ENCODE measurements at regions not wholly inside any gene's neighbourhood (a gene's known extent, or its start where the extent isn't known, plus 50 kb on each side); places are given as distances from the start of the nearest gene placed in this dataset.

DNA sequence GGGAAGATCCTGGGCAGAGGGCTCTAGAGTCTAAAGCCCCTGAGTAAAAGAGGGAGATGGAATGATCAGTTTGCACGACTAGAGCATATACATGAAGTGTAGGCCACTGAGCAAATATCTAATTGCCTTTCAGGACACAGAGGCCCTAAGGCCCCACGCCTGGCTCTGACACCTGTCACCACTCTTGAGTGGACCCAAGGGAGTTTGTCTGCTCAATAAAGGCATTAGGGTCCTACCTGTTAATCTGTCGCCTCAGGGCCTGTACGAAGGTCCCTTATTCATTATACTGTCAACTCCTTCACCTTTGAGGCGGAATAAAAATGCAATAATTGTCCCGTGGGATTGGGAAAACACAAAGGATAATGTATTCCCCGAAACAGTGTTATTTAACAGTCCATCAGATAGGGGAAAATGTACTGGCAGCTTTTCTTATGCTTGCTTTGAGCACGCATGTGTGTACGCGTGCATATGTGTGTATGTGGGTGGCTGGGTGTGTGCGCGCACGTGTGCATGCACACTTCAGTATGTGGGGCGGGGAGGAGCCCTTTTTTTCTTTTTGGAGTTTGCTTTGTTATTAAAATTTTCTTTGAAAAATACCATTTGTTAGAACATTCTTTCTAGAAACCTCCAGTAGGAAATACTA, 161.8 kb upstream of the SERP2 start:
- TF ChIP-seq, protein P1, sequence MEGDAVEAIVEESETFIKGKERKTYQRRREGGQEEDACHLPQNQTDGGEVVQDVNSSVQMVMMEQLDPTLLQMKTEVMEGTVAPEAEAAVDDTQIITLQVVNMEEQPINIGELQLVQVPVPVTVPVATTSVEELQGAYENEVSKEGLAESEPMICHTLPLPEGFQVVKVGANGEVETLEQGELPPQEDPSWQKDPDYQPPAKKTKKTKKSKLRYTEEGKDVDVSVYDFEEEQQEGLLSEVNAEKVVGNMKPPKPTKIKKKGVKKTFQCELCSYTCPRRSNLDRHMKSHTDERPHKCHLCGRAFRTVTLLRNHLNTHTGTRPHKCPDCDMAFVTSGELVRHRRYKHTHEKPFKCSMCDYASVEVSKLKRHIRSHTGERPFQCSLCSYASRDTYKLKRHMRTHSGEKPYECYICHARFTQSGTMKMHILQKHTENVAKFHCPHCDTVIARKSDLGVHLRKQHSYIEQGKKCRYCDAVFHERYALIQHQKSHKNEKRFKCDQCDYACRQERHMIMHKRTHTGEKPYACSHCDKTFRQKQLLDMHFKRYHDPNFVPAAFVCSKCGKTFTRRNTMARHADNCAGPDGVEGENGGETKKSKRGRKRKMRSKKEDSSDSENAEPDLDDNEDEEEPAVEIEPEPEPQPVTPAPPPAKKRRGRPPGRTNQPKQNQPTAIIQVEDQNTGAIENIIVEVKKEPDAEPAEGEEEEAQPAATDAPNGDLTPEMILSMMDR (IDR thresholded peaks at IDR 0.05) = no peak
- TF ChIP-seq POLR2AphosphoS5 (IDR thresholded peaks at IDR 0.05) (no peak), POLR2A (IDR thresholded peaks at IDR 0.05) (no peak), EP300 (IDR thresholded peaks at IDR 0.05; ENCODE audit: low read depth) (no peak)

Measured in transverse colon (tissue), 4 donors.